ENCODE measurements at regions not wholly inside any gene's neighbourhood (a gene's known extent, or its start where the extent isn't known, plus 50 kb on each side); places are given as distances from the start of the nearest gene placed in this dataset.

- no peaks in the 10 kb centered on the region for H3K4me1 ChIP-seq (ENCODE audit: control insufficient read depth, insufficient read depth, low read length)
- H3K4me3 ChIP-seq (ENCODE audit: low read depth, low read length): no peak overlapping the region
- no peak for TF ChIP-seq OSR2 (tag by site-specific recombination; IDR thresholded peaks at IDR 0.05)
- TF ChIP-seq ZNF24 (tag by site-specific recombination; IDR thresholded peaks at IDR 0.05): no peak
- TF ChIP-seq PRDM6 (tag by site-specific recombination; IDR thresholded peaks at IDR 0.05): no peak
- no peak for TF ChIP-seq ZNF580 (tag by site-specific recombination; IDR thresholded peaks at IDR 0.05)
- no peak for TF ChIP-seq ZNF280D (tag by site-specific recombination; IDR thresholded peaks at IDR 0.05)
- no peak for TF ChIP-seq ZNF433 (tag by site-specific recombination; IDR thresholded peaks at IDR 0.05; ENCODE audit: low read depth)
- no peak for TF ChIP-seq ZNF624 (tag by site-specific recombination; IDR thresholded peaks at IDR 0.05)
- 0 out of 2 replicates have a peak, but pooled peaks have one; percentile 5 for TF ChIP-seq ZNF768 (tag by site-specific recombination; IDR thresholded peaks at IDR 0.05)
- ChIA-PET POLR2A (no interaction called here), CTCF (no interaction called here)
- no peaks in the 10 kb centered on the region for H3K9me3 ChIP-seq (ENCODE audit: control insufficient read depth, insufficient read depth, low read depth, low read length)
- H3K36me3 ChIP-seq (ENCODE audit: control insufficient read depth in 2 of 2, insufficient read depth in 1 of 2, low read length in 2 of 2): no peaks in the 10 kb centered on the region
- no peak overlapping the region for H3K27ac ChIP-seq (ENCODE audit: extremely low read depth, low read depth, low read length)
Observed at GRCh38 chr6:63394656-63395308, 75.0 kb upstream of the LGSN start.

- CTCF ChIA-PET: no interaction called here
- H3K36me3 ChIP-seq (ENCODE audit: control insufficient read depth in 2 of 2, insufficient read depth in 1 of 2, low read length in 2 of 2): no peaks in the 10 kb centered on the region
- H3K4me3 ChIP-seq (ENCODE audit: low read depth, low read length): no peak overlapping the region
- H3K4me1 ChIP-seq (ENCODE audit: control insufficient read depth, insufficient read depth, low read length): no peaks in the 10 kb centered on the region
- no peak overlapping the region for H3K27ac ChIP-seq (ENCODE audit: extremely low read depth, low read depth, low read length)
- TF ChIP-seq ZNF416 (tag by site-specific recombination; IDR thresholded peaks at IDR 0.05): no peak
- TF ChIP-seq ZNF670 (tag by site-specific recombination; IDR thresholded peaks at IDR 0.05; ENCODE audit: low read depth): no peak
- TF ChIP-seq ZNF398 (tag by site-specific recombination; IDR thresholded peaks at IDR 0.05): no peak
- TF ChIP-seq ZNF362 (tag by site-specific recombination; IDR thresholded peaks at IDR 0.05): no peak
- no peak for TF ChIP-seq ZNF549 (tag by site-specific recombination; IDR thresholded peaks at IDR 0.05)
- no peak for TF ChIP-seq ZNF10 (tag by site-specific recombination; IDR thresholded peaks at IDR 0.05)
- TF ChIP-seq ZBTB10 (tag by site-specific recombination; IDR thresholded peaks at IDR 0.05): no peak
- TF ChIP-seq REPIN1 (tag by site-specific recombination; IDR thresholded peaks at IDR 0.05; ENCODE audit: low read depth): no peak
- no peak for TF ChIP-seq ZNF768 (tag by site-specific recombination; IDR thresholded peaks at IDR 0.05)
- TF ChIP-seq GLI4 (tag by site-specific recombination; IDR thresholded peaks at IDR 0.05): no peak
- no peak for TF ChIP-seq ZNF174 (tag by site-specific recombination; IDR thresholded peaks at IDR 0.05)
- TF ChIP-seq ZNF544 (tag by site-specific recombination; IDR thresholded peaks at IDR 0.05): no peak
- no peak for TF ChIP-seq ZNF660 (tag by site-specific recombination; IDR thresholded peaks at IDR 0.05)
- no peak for TF ChIP-seq ZNF121 (tag by site-specific recombination; IDR thresholded peaks at IDR 0.05)
- TF ChIP-seq ZNF211 (tag by site-specific recombination; IDR thresholded peaks at IDR 0.05; ENCODE audit: low read depth): no peak
- no peaks in the 10 kb centered on the region for H3K9me3 ChIP-seq (ENCODE audit: control insufficient read depth, insufficient read depth, low read depth, low read length)
- POLR2A ChIA-PET: no interaction called here
Observed at GRCh38 chr6:63395381-63395780, 75.6 kb upstream of the LGSN start.

Measured in HEK293 (cell line).